ENCODE measurements at regions not wholly inside any gene's neighbourhood (a gene's known extent, or its start where the extent isn't known, plus 50 kb on each side); places are given as distances from the start of the nearest gene placed in this dataset.
"Not testable (repeated sequence)": the region's sequence is repeated elsewhere in the genome, so short reads cannot be mapped to it uniquely, and the experiment has no call there.

DNA sequence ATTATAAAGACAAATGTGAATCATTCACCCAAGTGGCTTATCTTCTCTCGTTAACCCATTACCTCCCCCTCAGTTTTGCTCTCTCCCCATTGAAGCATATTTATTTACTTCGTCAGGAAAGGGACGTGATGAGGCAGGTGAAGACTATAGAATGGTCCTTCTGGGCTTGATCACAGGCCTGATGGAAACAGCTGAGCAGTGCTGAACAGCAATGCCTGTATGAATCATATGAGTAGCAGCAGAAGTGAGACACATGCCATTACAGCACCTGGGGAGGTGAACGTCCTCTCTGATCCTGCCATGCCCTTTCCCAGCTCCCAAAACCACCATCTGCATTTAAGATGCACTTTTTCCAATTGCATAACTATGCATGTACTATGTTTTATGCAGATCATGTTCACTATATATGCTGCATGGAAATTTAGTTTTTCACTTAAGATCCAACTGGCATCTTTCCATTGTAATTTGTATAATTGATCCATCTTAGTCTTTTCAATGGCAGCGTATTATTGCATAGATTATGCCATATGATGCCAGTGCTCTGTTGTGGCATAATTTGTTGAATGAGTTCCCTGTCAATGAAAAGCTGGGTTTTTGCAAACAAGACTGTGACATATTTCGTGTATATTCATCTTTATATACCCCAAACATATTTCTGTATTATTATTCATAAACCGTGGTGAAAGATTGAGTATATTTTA lies 105.3 kb downstream of the CXCL12 start:
- H3K9me2 ChIP-seq (replicated peaks; ENCODE audit: low read depth, low read length), result no peaks in the 10 kb centered on the region
- H3K9me3 ChIP-seq (ENCODE audit: insufficient read depth, low read depth, low read length), result no peaks in the 10 kb centered on the region
- no peaks in the 10 kb centered on the region for H4K20me1 ChIP-seq (ENCODE audit: insufficient read depth, low read length, poor library complexity, severe bottlenecking)
- no peaks in the 10 kb centered on the region for H3K4me1 ChIP-seq (ENCODE audit: insufficient read depth, low read length, poor library complexity, severe bottlenecking)
- no peaks in the 10 kb centered on the region for H3K36me3 ChIP-seq (ENCODE audit: insufficient read depth, low read length)
- H3K9ac ChIP-seq (ENCODE audit: low read depth, low read length, poor library complexity, severe bottlenecking), result no peak overlapping the region
- H3K27me3 ChIP-seq (ENCODE audit: insufficient read depth, low read length, poor library complexity, severe bottlenecking), result no peaks in the 10 kb centered on the region
- no peak overlapping the region for H3K4me3 ChIP-seq (ENCODE audit: low read length, poor library complexity, severe bottlenecking)
- H2AFZ ChIP-seq (ENCODE audit: low read length), result no peak overlapping the region
- no peak overlapping the region for H3K4me2 ChIP-seq (ENCODE audit: low read depth, low read length, poor library complexity, severe bottlenecking)
- no peak for TF ChIP-seq CTCF (conservative IDR thresholded peaks at IDR 0.05; ENCODE audit: low read length)
- TF ChIP-seq EZH2phosphoT487 (IDR thresholded peaks at IDR 0.05; ENCODE audit: borderline replicate concordance), result no peak
- H3F3A ChIP-seq (ENCODE audit: low read depth), result no peaks in the 10 kb centered on the region
- H3K79me2 ChIP-seq (ENCODE audit: insufficient read depth, low read length), result no peaks in the 10 kb centered on the region

- Histone ChIP-seq H3K9ac (ENCODE audit: low read depth, low read length, poor library complexity, severe bottlenecking) (no peak overlapping the region), H3K79me2 (ENCODE audit: insufficient read depth, low read length) (no peaks in the 10 kb centered on the region), H3K4me1 (ENCODE audit: insufficient read depth, low read length, poor library complexity, severe bottlenecking) (no peaks in the 10 kb centered on the region), H3K9me2 (replicated peaks; ENCODE audit: low read depth, low read length) (no peaks in the 10 kb centered on the region), H3K4me3 (ENCODE audit: low read length, poor library complexity, severe bottlenecking) (no peak overlapping the region), H3F3A (ENCODE audit: low read depth) (no peaks in the 10 kb centered on the region), H3K9me3 (ENCODE audit: insufficient read depth, low read depth, low read length) (no peaks in the 10 kb centered on the region), H4K20me1 (ENCODE audit: insufficient read depth, low read length, poor library complexity, severe bottlenecking) (no peaks in the 10 kb centered on the region), H3K36me3 (ENCODE audit: insufficient read depth, low read length) (no peaks in the 10 kb centered on the region), H3K27me3 (ENCODE audit: insufficient read depth, low read length, poor library complexity, severe bottlenecking) (no peaks in the 10 kb centered on the region), H3K4me2 (ENCODE audit: low read depth, low read length, poor library complexity, severe bottlenecking) (no peak overlapping the region), H2AFZ (ENCODE audit: low read length) (no peak overlapping the region)
- no peak for TF ChIP-seq EZH2phosphoT487 (IDR thresholded peaks at IDR 0.05; ENCODE audit: borderline replicate concordance)
- no peak for TF ChIP-seq CTCF (conservative IDR thresholded peaks at IDR 0.05; ENCODE audit: low read length)
These were observed 106.0 kb downstream of the CXCL12 start for GRCh38 chr10:44278837-44279324.

GRCh38 chr10:44268435-44268948 lies 116.4 kb downstream of the CXCL12 start:
- not testable (repeated sequence) for H3K4me3 ChIP-seq (ENCODE audit: low read length, poor library complexity, severe bottlenecking); H3K27me3 ChIP-seq (ENCODE audit: insufficient read depth, low read length, poor library complexity, severe bottlenecking); H2AFZ ChIP-seq (ENCODE audit: low read length); H3K9ac ChIP-seq (ENCODE audit: low read depth, low read length, poor library complexity, severe bottlenecking); H3F3A ChIP-seq (ENCODE audit: low read depth); H3K9me2 ChIP-seq (replicated peaks; ENCODE audit: low read depth, low read length); H3K4me2 ChIP-seq (ENCODE audit: low read depth, low read length, poor library complexity, severe bottlenecking); H3K9me3 ChIP-seq (ENCODE audit: insufficient read depth, low read depth, low read length); H3K79me2 ChIP-seq (ENCODE audit: insufficient read depth, low read length); H4K20me1 ChIP-seq (ENCODE audit: insufficient read depth, low read length, poor library complexity, severe bottlenecking); H3K36me3 ChIP-seq (ENCODE audit: insufficient read depth, low read length); H3K4me1 ChIP-seq (ENCODE audit: insufficient read depth, low read length, poor library complexity, severe bottlenecking)

DNA sequence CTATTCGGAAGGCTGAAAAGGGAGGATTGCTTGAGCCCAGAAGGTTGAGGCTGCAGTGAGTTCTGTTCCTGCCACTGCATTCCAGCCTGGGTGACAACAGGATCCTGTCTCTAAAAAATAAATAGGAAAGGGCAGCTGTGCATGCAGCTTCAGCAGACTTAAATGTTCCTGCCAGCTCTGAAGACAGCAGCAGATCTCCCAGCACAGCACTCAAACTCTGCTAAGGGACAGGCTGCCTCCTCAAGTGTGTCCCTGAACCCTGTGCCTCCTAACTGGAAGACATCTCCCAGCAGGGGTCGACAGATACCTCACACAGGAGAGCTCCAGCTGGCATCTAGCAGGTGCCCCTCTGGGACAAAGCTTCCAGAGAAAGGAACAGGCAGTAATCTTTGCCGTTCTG lies 117.9 kb downstream of the CXCL12 start:
- Histone ChIP-seq H3K9me2 (replicated peaks; ENCODE audit: low read depth, low read length) (no peaks in the 10 kb centered on the region), H3K36me3 (ENCODE audit: insufficient read depth, low read length) (no peaks in the 10 kb centered on the region), H3K4me1 (ENCODE audit: insufficient read depth, low read length, poor library complexity, severe bottlenecking) (no peaks in the 10 kb centered on the region), H3K9me3 (ENCODE audit: insufficient read depth, low read depth, low read length) (no peaks in the 10 kb centered on the region; the same call in 1 of the 2 replicates), H3F3A (ENCODE audit: low read depth) (no peaks in the 10 kb centered on the region), H2AFZ (ENCODE audit: low read length) (no peak overlapping the region), H3K4me2 (ENCODE audit: low read depth, low read length, poor library complexity, severe bottlenecking) (no peak overlapping the region), H3K79me2 (ENCODE audit: insufficient read depth, low read length) (no peaks in the 10 kb centered on the region), H3K9ac (ENCODE audit: low read depth, low read length, poor library complexity, severe bottlenecking) (no peak overlapping the region), H4K20me1 (ENCODE audit: insufficient read depth, low read length, poor library complexity, severe bottlenecking) (no peaks in the 10 kb centered on the region), H3K27me3 (ENCODE audit: insufficient read depth, low read length, poor library complexity, severe bottlenecking) (no peaks in the 10 kb centered on the region), H3K4me3 (ENCODE audit: low read length, poor library complexity, severe bottlenecking) (no peak overlapping the region)
- TF ChIP-seq EZH2phosphoT487 (IDR thresholded peaks at IDR 0.05; ENCODE audit: borderline replicate concordance), result no peak
- no peak for TF ChIP-seq CTCF (conservative IDR thresholded peaks at IDR 0.05; ENCODE audit: low read length)
